GOT3 (cell line): ENCODE measurements at regions not wholly inside any gene's neighbourhood (a gene's known extent, or its start where the extent isn't known, plus 50 kb on each side); places are given as distances from the start of the nearest gene placed in this dataset.
A peak's percentile ranks its signal among the peaks of the same experiment; 100 is the strongest.

ENCODE experiments used
- DNase-seq: peaks from one replicate; lab custom pipeline; 2025; ENCODE audit warnings: mixed read lengths; lab: John Stamatoyannopoulos, UW

DNA sequence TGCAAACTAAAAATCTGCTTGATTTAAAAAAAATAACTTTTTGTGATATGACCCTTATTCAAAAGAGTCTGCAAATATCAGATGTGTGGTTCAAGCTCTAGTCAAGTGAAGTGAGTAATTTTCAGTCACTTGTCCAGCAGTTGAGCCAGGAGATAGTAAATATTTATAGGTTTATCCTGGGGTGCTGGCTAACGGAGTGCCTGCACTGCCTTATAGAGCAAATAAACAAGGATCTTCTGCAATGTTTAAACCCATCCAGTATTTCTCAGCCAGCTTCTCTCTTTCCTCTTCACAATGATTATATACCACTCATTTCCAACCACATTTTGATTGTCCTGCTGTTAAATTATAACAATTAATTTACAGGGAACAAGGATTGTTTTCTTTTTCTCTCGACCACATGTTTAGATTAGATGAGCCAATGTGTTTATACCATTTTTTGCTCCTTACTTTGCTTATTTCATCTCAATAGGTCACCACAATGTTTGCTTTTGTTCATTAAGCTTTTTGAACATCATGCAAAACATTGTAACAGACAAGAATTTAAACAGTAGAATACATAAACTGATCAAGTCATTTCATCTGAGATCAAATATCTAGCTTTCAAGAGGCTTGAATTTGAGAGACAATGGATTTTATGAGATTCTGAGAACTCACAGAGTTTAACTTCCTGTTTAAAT is 60.3 kb upstream of the GREM2 start:
- no peak for DNase-seq

DNA sequence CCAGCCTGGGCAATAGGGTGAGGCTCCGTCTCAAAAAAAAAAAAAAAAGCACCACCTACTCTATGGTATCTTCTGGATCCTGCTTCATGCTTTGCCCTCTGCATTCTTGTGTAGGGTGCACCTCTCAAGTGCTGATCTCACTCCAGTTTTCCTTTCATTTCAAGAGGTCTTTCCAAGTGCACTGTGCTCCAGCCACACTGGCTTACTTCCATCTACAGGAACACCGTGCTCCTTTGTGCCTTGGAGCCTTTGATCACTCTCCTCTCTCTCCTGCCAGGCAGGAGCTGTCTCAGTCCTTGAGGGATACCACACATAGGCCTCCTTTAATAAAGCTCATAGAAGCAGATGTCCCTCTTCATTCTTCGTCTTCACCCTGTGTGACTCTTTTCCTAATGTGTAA is 55.4 kb upstream of the GREM2 start:
- DNase-seq: no peak

DNA sequence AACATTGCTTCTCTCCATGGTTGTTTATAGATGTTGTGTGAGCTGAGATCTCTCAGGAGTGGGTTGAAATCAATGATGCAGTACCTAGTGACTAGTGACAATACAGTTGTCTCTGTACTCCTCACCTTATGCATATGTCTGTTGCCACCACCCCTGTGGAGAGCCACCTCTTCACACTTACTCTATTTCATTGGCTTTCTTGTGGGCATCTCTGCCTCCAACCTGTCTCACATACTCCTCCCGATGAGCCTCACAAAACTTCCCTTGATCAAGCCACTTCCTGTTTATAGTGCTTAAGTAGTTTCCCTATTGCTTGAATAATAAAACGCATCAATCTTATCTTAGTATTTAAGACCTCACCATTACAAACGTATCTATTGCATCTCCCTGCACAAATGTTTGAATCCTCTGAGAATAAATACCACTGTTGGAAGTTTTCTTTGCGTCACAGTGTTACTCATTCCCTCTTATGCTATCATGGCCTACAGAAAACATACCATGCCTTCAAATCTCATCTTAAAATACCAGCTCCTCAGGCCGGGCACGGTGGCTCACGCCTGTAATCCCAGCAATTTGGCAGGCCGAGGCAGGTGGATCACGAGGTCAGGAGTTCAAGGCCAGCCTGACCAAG is 54.7 kb upstream of the GREM2 start:
- DNase-seq: no peak

DNA sequence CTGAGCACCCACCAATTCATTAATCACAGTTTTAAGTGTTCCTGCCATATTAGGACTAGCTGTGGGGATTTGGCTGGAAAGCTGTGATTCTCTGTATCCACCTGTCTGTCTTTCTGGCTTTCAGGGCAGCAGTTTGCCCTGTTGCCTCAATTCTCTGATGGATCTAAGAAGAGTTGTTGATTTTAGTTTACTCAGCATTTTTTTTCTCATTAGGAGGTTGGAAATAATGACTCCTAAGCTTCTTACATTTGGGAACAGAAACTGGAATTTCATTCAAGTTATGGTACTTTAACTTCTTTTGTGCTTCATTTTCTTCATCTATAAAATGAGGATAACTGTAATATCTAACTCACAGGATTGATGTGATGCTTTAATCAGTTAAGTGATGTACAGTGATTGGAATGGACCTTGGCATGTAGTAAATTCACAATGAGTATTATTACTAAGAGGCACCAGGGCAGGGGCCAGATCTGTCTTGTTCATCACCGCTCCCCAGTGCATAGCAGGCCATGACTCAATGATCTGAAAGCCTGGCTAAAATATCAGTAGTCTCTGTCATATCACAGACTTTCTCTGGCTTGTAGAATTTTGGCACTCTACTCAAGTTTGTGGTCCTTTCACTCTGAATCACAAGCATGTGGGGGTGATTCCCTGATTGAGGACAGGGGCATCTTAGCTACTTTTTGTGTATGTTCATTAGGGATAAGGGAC is 51.4 kb upstream of the GREM2 start:
- DNase-seq: peak; percentile 69
